ENCODE measurements at regions not wholly inside any gene's neighbourhood (a gene's known extent, or its start where the extent isn't known, plus 50 kb on each side); places are given as distances from the start of the nearest gene placed in this dataset.

DNA sequence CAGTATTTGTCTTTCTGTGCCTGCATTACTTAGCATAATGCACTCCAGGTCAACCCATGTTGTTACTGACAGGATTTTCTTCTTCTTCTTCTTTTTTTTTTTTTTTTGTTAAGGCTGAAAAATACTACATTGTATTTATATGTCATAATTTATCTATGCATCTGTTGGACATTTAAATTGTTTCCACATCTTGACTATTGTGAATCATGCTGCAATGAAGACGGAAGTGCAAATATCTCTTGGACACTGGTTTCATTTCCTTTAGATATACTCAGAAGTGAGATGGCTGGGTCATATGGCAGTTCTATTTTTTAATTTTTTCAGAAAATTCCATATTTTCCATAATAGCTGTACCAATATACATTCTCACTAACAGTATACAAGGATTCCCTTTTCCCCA is 272.7 kb upstream of the PMFBP1 start:
- Histone ChIP-seq H3K27me3 (no peaks in the 10 kb centered on the region), H3K9me3 (no peaks in the 10 kb centered on the region), H3K27ac (no peak overlapping the region), H3K4me1 (no peaks in the 10 kb centered on the region), H3K4me3 (no peak overlapping the region), H3K36me3 (no peaks in the 10 kb centered on the region)
- TF ChIP-seq, protein P1, sequence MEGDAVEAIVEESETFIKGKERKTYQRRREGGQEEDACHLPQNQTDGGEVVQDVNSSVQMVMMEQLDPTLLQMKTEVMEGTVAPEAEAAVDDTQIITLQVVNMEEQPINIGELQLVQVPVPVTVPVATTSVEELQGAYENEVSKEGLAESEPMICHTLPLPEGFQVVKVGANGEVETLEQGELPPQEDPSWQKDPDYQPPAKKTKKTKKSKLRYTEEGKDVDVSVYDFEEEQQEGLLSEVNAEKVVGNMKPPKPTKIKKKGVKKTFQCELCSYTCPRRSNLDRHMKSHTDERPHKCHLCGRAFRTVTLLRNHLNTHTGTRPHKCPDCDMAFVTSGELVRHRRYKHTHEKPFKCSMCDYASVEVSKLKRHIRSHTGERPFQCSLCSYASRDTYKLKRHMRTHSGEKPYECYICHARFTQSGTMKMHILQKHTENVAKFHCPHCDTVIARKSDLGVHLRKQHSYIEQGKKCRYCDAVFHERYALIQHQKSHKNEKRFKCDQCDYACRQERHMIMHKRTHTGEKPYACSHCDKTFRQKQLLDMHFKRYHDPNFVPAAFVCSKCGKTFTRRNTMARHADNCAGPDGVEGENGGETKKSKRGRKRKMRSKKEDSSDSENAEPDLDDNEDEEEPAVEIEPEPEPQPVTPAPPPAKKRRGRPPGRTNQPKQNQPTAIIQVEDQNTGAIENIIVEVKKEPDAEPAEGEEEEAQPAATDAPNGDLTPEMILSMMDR (IDR thresholded peaks at IDR 0.05) = no peak
- intact Hi-C loops (cut with DNase I) = no loop called here
- DNase-seq (no peak), ATAC-seq (no peak)

DNA sequence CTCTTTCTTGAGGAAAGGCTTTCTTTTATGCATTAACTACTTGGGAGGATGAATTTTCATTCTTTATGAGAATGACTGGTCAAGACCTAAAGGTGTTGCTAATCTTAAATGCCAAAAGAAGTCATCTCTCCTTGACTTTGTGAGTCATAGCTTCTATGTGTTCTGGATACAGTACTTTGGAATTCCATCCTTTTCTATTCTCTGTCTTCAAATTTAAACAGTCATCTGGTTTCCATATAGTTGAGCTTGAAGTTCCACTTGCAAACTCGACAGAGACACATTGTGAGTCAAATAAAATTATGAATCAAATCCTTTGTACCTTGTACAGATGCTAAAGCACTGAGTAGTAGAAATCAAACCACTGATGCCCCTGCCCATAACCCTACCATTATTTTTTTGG is 271.9 kb upstream of the PMFBP1 start:
- ATAC-seq = no peak
- no peaks in the 10 kb centered on the region for H3K27me3 ChIP-seq
- no peaks in the 10 kb centered on the region for H3K4me1 ChIP-seq
- H3K36me3 ChIP-seq = no peaks in the 10 kb centered on the region
- TF ChIP-seq, protein P1 (IDR thresholded peaks at IDR 0.05) = no peak
- no peak overlapping the region for H3K4me3 ChIP-seq
- intact Hi-C loops (cut with DNase I) = no loop called here
- DNase-seq = no peak
- H3K9me3 ChIP-seq = no peaks in the 10 kb centered on the region
- no peak overlapping the region for H3K27ac ChIP-seq

DNA sequence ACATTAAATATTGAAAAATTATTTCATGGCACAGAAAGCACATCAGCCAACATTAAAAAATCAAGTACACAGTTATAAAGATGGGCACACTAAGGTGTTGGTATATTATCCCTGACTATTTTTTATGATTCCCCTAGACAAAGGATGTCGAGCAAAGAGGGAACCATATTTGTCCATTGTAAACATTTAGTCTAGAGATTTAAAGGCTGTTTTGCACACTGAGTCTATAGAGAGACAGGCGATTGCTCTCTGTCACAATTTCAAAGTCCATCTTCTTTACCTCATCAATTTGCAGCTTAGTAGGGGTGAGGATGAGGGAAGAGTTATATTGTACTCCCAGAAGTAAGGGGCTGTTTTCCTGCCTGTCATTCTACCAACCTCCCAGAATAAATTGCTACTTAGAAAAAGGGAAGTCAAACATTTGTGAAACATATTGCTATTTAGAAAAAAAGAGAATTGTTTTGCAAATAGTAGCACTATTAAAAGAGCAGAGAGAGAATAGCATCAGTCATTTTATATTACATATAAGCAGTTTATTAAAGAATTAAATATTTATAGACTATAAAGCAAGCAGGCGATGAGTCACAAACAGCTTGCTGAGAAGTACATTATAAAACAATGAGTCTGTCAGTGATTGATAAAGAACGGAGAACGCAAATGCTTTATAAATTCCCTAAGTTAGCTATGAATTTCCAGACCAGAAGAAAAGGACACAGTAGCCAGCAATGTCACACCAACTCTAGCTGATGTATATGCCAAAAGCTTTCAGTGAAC is 270.6 kb upstream of the PMFBP1 start:
- DNase-seq (no peak), ATAC-seq (no peak)
- Histone ChIP-seq H3K27ac (no peak overlapping the region), H3K4me1 (no peaks in the 10 kb centered on the region), H3K27me3 (no peaks in the 10 kb centered on the region), H3K4me3 (no peak overlapping the region), H3K9me3 (no peaks in the 10 kb centered on the region), H3K36me3 (no peaks in the 10 kb centered on the region)
- intact Hi-C loops (cut with DNase I) = no loop called here
- TF ChIP-seq, protein P1 (IDR thresholded peaks at IDR 0.05) = no peak

DNA sequence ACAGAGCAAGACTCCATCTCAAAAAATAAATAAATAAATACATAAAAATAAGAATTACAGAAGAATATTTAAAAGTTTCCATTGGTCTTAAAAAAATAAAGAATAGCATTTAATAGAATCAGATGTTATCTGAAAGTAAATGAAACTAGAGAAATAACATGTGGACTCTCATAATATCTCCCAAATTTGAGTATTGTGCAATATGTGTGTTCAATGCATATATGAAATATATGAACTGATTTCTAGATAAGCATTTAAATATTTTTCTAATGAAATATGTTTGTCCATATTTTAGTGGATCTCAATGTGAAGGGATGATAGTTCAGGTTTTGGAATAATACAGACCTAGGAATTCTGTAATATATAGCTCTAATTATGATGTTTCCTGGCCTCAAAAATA is 265.9 kb upstream of the PMFBP1 start:
- Histone ChIP-seq H3K27ac (no peak overlapping the region), H3K9me3 (peaks cover 14% of the 10 kb centered on the region), H3K36me3 (no peaks in the 10 kb centered on the region), H3K27me3 (no peaks in the 10 kb centered on the region), H3K4me1 (no peaks in the 10 kb centered on the region), H3K4me3 (no peak overlapping the region)
- intact Hi-C loops (cut with DNase I) = no loop called here
- DNase-seq = no peak
- no peak for ATAC-seq
- TF ChIP-seq, protein P1 (IDR thresholded peaks at IDR 0.05) = no peak

DNA sequence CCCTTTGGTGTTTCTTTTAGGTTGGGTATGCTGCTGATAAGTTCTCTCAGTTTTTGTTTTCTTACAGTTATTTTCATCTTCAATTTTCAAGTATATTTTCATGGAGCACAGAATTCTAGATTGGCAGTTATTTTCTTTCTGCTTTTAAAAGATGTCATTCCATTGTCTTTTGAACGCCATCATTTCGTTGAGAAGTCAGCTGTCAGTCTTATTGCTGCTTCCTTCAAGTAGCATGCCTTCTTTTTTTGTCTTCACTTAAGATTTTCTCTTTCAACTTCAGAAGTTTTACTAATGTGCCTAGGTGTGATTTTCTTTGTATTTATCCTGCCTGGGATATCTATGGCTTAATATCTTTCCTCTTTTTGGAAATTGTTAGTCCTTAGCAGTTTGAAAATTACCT is 262.2 kb upstream of the PMFBP1 start:
- no peak overlapping the region for H3K27ac ChIP-seq
- ATAC-seq (no peak), DNase-seq (no peak)
- no peaks in the 10 kb centered on the region for H3K36me3 ChIP-seq
- no peak overlapping the region for H3K4me3 ChIP-seq
- TF ChIP-seq, protein P1 (IDR thresholded peaks at IDR 0.05) = no peak
- no peaks in the 10 kb centered on the region for H3K4me1 ChIP-seq
- no peaks in the 10 kb centered on the region for H3K27me3 ChIP-seq
- H3K9me3 ChIP-seq = peaks cover 14% of the 10 kb centered on the region
- intact Hi-C loops (cut with DNase I) = no loop called here

DNA sequence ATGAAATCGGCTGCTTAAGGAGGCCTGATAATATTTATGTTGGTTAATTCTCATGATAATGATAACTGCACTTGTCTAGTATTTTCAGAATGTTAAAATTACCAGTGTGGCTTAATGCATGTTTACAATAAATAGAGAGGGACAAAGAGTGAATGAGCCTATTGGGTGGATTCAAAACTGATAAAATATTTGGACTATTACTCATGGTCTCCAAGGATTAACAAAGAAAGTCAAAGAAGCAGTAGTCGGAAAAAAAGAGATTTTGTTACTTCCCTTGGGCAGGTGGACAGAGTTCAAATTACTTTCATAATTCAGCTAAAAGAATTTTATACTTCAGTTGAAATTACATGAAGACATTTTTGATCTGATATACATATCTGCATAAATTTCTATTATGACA is 258.2 kb upstream of the PMFBP1 start:
- intact Hi-C loops (cut with DNase I) = no loop called here
- no peak overlapping the region for H3K4me3 ChIP-seq
- DNase-seq (no peak), ATAC-seq (no peak)
- TF ChIP-seq, protein P1 (IDR thresholded peaks at IDR 0.05) = no peak
- no peak overlapping the region for H3K27ac ChIP-seq
- H3K27me3 ChIP-seq = no peaks in the 10 kb centered on the region
- H3K4me1 ChIP-seq = no peaks in the 10 kb centered on the region
- H3K9me3 ChIP-seq = peaks cover 14% of the 10 kb centered on the region
- H3K36me3 ChIP-seq = no peaks in the 10 kb centered on the region
